HG03442 (cell line): ENCODE measurements at regions not wholly inside any gene's neighbourhood (a gene's known extent, or its start where the extent isn't known, plus 50 kb on each side); places are given as distances from the start of the nearest gene placed in this dataset.
"Not testable (repeated sequence)": the region's sequence is repeated elsewhere in the genome, so short reads cannot be mapped to it uniquely, and the experiment has no call there.

Experiments
- ATAC-seq: cut with Tn5 transposase; IDR thresholded peaks from one replicate; pipeline ENCODE4 v1.9.1; 2021; ENCODE audit warnings: mild to moderate bottlenecking, moderate library complexity; ENCODE audit not compliant: unreplicated experiment

- no peak for ATAC-seq
Observed at GRCh38 chr6:131424475-131424874, 148.6 kb upstream of the ARG1 start.

- no peak for ATAC-seq
Observed at GRCh38 chr6:131427434-131428058, 145.5 kb upstream of the ARG1 start.

GRCh38 chr6:131430531-131430930 is 142.5 kb upstream of the ARG1 start:
- no peak for ATAC-seq

GRCh38 chr6:131431718-131432117 is 141.3 kb upstream of the ARG1 start:
- ATAC-seq = no peak

GRCh38 chr6:131433927-131434326 is 139.1 kb upstream of the ARG1 start:
- ATAC-seq = no peak

- no peak for ATAC-seq
Observed at GRCh38 chr6:131436358-131436757, 136.7 kb upstream of the ARG1 start.

GRCh38 chr6:131443014-131443413 is 130.0 kb upstream of the ARG1 start:
- ATAC-seq = no peak

- no peak for ATAC-seq
Observed at GRCh38 chr6:131443514-131443913, 129.5 kb upstream of the ARG1 start.

- ATAC-seq = not testable (repeated sequence)
Observed at GRCh38 chr6:131445356-131445755, 127.7 kb upstream of the ARG1 start.

- ATAC-seq = no peak
Observed at GRCh38 chr6:131450861-131451260, 122.2 kb upstream of the ARG1 start.

- ATAC-seq = no peak
Observed at GRCh38 chr6:131451321-131452144, 121.5 kb upstream of the ARG1 start.

GRCh38 chr6:131453803-131454202 is 119.2 kb upstream of the ARG1 start:
- ATAC-seq = no peak

GRCh38 chr6:131456565-131456964 is 116.5 kb upstream of the ARG1 start:
- no peak for ATAC-seq

- ATAC-seq = no peak
Observed at GRCh38 chr6:131459005-131459404, 114.0 kb upstream of the ARG1 start.

- ATAC-seq = no peak
Observed at GRCh38 chr6:131460614-131461000, 112.4 kb upstream of the ARG1 start.

GRCh38 chr6:131469130-131469529 is 103.9 kb upstream of the ARG1 start:
- ATAC-seq = no peak

GRCh38 chr6:131470534-131470933 is 102.5 kb upstream of the ARG1 start:
- ATAC-seq = no peak

GRCh38 chr6:131471331-131471730 is 101.7 kb upstream of the ARG1 start:
- ATAC-seq = no peak

- ATAC-seq = not testable (repeated sequence)
Observed at GRCh38 chr6:131473303-131473702, 99.7 kb upstream of the ARG1 start.

- ATAC-seq = no peak
Observed at GRCh38 chr6:131476362-131476761, 96.7 kb upstream of the ARG1 start.

GRCh38 chr6:131478740-131479211 is 94.2 kb upstream of the ARG1 start:
- not testable (repeated sequence) for ATAC-seq

GRCh38 chr6:131486608-131487007 is 86.4 kb upstream of the ARG1 start:
- ATAC-seq = no peak
